ENCODE measurements at regions not wholly inside any gene's neighbourhood (a gene's known extent, or its start where the extent isn't known, plus 50 kb on each side); places are given as distances from the start of the nearest gene placed in this dataset.

- TF ChIP-seq ARNTL (CRISPR knock-in tag; IDR thresholded peaks at IDR 0.05; ENCODE audit: borderline replicate concordance, low read depth) (no peak), POU6F1 (CRISPR knock-in tag; IDR thresholded peaks at IDR 0.05; ENCODE audit: borderline replicate concordance, low read depth) (no peak), ZC3H10 (CRISPR knock-in tag; IDR thresholded peaks at IDR 0.05) (no peak), ZFP3 (CRISPR knock-in tag; IDR thresholded peaks at IDR 0.05) (no peak), PATZ1 (CRISPR knock-in tag; IDR thresholded peaks at IDR 0.05; ENCODE audit: borderline replicate concordance) (no peak), ZFP30 (CRISPR knock-in tag; IDR thresholded peaks at IDR 0.05) (no peak), SNAI2 (CRISPR knock-in tag; IDR thresholded peaks at IDR 0.05) (no peak)
These were observed 284.2 kb downstream of the DOK5 start for GRCh38 chr20:54759589-54759988.

All from SK-N-SH treated with all-trans-retinoic acid at 6 μM for 48 hours (cell line).